ENCODE measurements at regions not wholly inside any gene's neighbourhood (a gene's known extent, or its start where the extent isn't known, plus 50 kb on each side); places are given as distances from the start of the nearest gene placed in this dataset.

GRCh38 chr7:142592231-142592630 is 157.0 kb upstream of the PRSS1 start:
- TF ChIP-seq CTCF (conservative IDR thresholded peaks at IDR 0.05; ENCODE audit: low read length): no peak
- no peak for TF ChIP-seq EZH2phosphoT487 (IDR thresholded peaks at IDR 0.05; ENCODE audit: borderline replicate concordance)

Measured in Loucy (cell line).